HEK293 (cell line): ENCODE measurements at regions not wholly inside any gene's neighbourhood (a gene's known extent, or its start where the extent isn't known, plus 50 kb on each side); places are given as distances from the start of the nearest gene placed in this dataset.

Experiments used
- CTCF ChIA-PET: fragments of 350-600 bp; formaldehyde crosslinking; extraction: SDS; loops from one replicate; lab custom pipeline; 2021; ENCODE audit warnings: antibody characterized with exemption; lab: Yijun Ruan, JAX
- POLR2A ChIA-PET: fragments of 300-600 bp; formaldehyde crosslinking; extraction: SDS; loops from one replicate; lab custom pipeline; 2020; ENCODE audit warnings: antibody characterized with exemption, inconsistent platforms; lab: Yijun Ruan, JAX
- H3K27ac ChIP-seq: fragments of 200-500 bp; sonication (Bioruptor generic); 2 replicates; pipeline ENCODE4 v1.5.1; 2014; ENCODE audit warnings: low read depth, low read length, control low read depth, inconsistent platforms; ENCODE audit errors: extremely low read depth
- H3K36me3 ChIP-seq, 2 experiments: fragments of 200-500 bp in 1 of 2; sonication (Bioruptor generic) in 1 of 2; 1 replicate in 1 of 2; 2 replicates in 1 of 2; pipeline ENCODE4 v1.5.1; 2014 to 2017; ENCODE audit warnings: inconsistent platforms in 2 of 2, low read length in 2 of 2; ENCODE audit not compliant: control insufficient read depth in 2 of 2, insufficient read depth in 1 of 2
- H3K4me1 ChIP-seq: fragments of 200-500 bp; sonication (Bioruptor generic); 2 replicates; pipeline ENCODE4 v1.5.1; 2014; ENCODE audit warnings: mild to moderate bottlenecking, low read length, inconsistent platforms; ENCODE audit not compliant: control insufficient read depth, insufficient read depth
- H3K4me3 ChIP-seq: 2 replicates; pipeline ENCODE4 v1.5.1; 2011; ENCODE audit warnings: low read depth, mild to moderate bottlenecking, control low read depth, low read length, moderate library complexity
- H3K9me3 ChIP-seq: fragments of 200-500 bp; sonication (Bioruptor generic); 2 replicates; pipeline ENCODE4 v1.5.1; 2014; ENCODE audit warnings: low read depth, low read length, inconsistent platforms; ENCODE audit not compliant: control insufficient read depth, insufficient read depth
- ATF2 ChIP-seq: fragments of 450-650 bp; formaldehyde crosslinking; IDR thresholded peaks from 2 replicates; pipeline ENCODE4 v1.5.1; 2016; ENCODE audit warnings: missing biosample characterization, missing genetic modification characterization, low read depth
- CTCF ChIP-seq: fragments of 450-650 bp; formaldehyde crosslinking; IDR thresholded peaks from 2 replicates; pipeline ENCODE4 v1.5.1; 2016; ENCODE audit warnings: missing biosample characterization, missing genetic modification characterization
- GLIS2 ChIP-seq: fragments of 450-650 bp; formaldehyde crosslinking; IDR thresholded peaks from 2 replicates; pipeline ENCODE4 v1.5.1; 2016; ENCODE audit warnings: missing biosample characterization, missing genetic modification characterization
- KLF16 ChIP-seq: fragments of 450-650 bp; formaldehyde crosslinking; IDR thresholded peaks from 2 replicates; pipeline ENCODE4 v1.5.1; 2017; ENCODE audit warnings: missing biosample characterization, missing genetic modification characterization
- MYNN ChIP-seq: fragments of 450-650 bp; formaldehyde crosslinking; IDR thresholded peaks from 2 replicates; pipeline ENCODE4 v1.5.1; 2016; ENCODE audit warnings: missing biosample characterization, missing genetic modification characterization, borderline replicate concordance
- SALL2 ChIP-seq: fragments of 450-650 bp; formaldehyde crosslinking; IDR thresholded peaks from 2 replicates; pipeline ENCODE4 v1.5.0; 2017; ENCODE audit warnings: missing biosample characterization, mild to moderate bottlenecking, missing genetic modification characterization, borderline replicate concordance
- SCRT2 ChIP-seq: fragments of 450-650 bp; formaldehyde crosslinking; IDR thresholded peaks from 2 replicates; pipeline ENCODE4 v1.5.1; 2016; ENCODE audit warnings: missing biosample characterization, missing genetic modification characterization
- SP3 ChIP-seq: fragments of 450-650 bp; formaldehyde crosslinking; IDR thresholded peaks from 2 replicates; pipeline ENCODE4 v1.5.1; 2016; ENCODE audit warnings: missing biosample characterization, missing genetic modification characterization
- ZBTB1 ChIP-seq: fragments of 450-650 bp; formaldehyde crosslinking; IDR thresholded peaks from 2 replicates; pipeline ENCODE4 v1.5.1; 2016; ENCODE audit warnings: missing biosample characterization, missing genetic modification characterization
- ZIC2 ChIP-seq: fragments of 450-650 bp; formaldehyde crosslinking; IDR thresholded peaks from 2 replicates; pipeline ENCODE4 v1.5.1; 2016; ENCODE audit warnings: missing biosample characterization, missing genetic modification characterization
- ZNF211 ChIP-seq: fragments of 450-650 bp; formaldehyde crosslinking; IDR thresholded peaks from 2 replicates; pipeline ENCODE4 v1.5.1; 2016; ENCODE audit warnings: low read depth, missing biosample characterization, missing genetic modification characterization
- ZNF24 ChIP-seq: fragments of 450-650 bp; formaldehyde crosslinking; IDR thresholded peaks from 2 replicates; pipeline ENCODE4 v1.5.1; 2016; ENCODE audit warnings: missing biosample characterization, missing genetic modification characterization
- ZNF292 ChIP-seq: fragments of 450-650 bp; formaldehyde crosslinking; IDR thresholded peaks from 2 replicates; pipeline ENCODE4 v1.5.1; 2016; ENCODE audit warnings: low read depth, missing biosample characterization, missing genetic modification characterization, borderline replicate concordance
- ZNF423 ChIP-seq: fragments of 450-650 bp; formaldehyde crosslinking; IDR thresholded peaks from 2 replicates; pipeline ENCODE4 v1.5.1; 2016; ENCODE audit warnings: missing biosample characterization, missing genetic modification characterization
- ZNF621 ChIP-seq: fragments of 450-650 bp; formaldehyde crosslinking; IDR thresholded peaks from 2 replicates; pipeline ENCODE4 v1.5.1; 2017; ENCODE audit warnings: missing biosample characterization, missing genetic modification characterization
- ZNF623 ChIP-seq: fragments of 450-650 bp; formaldehyde crosslinking; IDR thresholded peaks from 2 replicates; pipeline ENCODE4 v1.5.1; 2016; ENCODE audit warnings: missing biosample characterization, missing genetic modification characterization
- ZNF624 ChIP-seq: fragments of 450-650 bp; formaldehyde crosslinking; IDR thresholded peaks from 2 replicates; pipeline ENCODE4 v1.5.1; 2017; ENCODE audit warnings: missing biosample characterization, missing genetic modification characterization
- ZNF677 ChIP-seq: fragments of 450-650 bp; IDR thresholded peaks from 2 replicates; pipeline ENCODE4 v1.5.0; 2018; ENCODE audit warnings: missing biosample characterization, mild to moderate bottlenecking, missing genetic modification characterization, moderate library complexity

- Histone ChIP-seq H3K9me3 (no peaks in the 10 kb centered on the region), H3K36me3 (no peaks in the 10 kb centered on the region), H3K4me1 (no peaks in the 10 kb centered on the region), H3K27ac (no peak overlapping the region), H3K4me3 (no peak overlapping the region)
- ChIA-PET CTCF (no interaction called here), POLR2A (no interaction called here)
- TF ChIP-seq MYNN (tag by site-specific recombination) = no peak
- no peak for TF ChIP-seq ZNF211 (tag by site-specific recombination)
- TF ChIP-seq ZNF623 (tag by site-specific recombination) = no peak
- no peak for TF ChIP-seq KLF16 (tag by site-specific recombination)
- no peak for TF ChIP-seq ZNF624 (tag by site-specific recombination)
- TF ChIP-seq ZNF423 (tag by site-specific recombination) = no peak
- TF ChIP-seq GLIS2 = no peak
- no peak for TF ChIP-seq ZNF292 (tag by site-specific recombination)
- no peak for TF ChIP-seq SALL2 (tag by site-specific recombination)
- no peak for TF ChIP-seq SP3 (tag by site-specific recombination)
- no peak for TF ChIP-seq ZNF621 (tag by site-specific recombination)
- no peak for TF ChIP-seq ZBTB1
- TF ChIP-seq SCRT2 (tag by site-specific recombination) = no peak
- no peak for TF ChIP-seq ATF2
- TF ChIP-seq ZIC2 (tag by site-specific recombination) = no peak
- no peak for TF ChIP-seq ZNF24 (tag by site-specific recombination)
- no peak for TF ChIP-seq ZNF677 (tag by site-specific recombination)
- no peak for TF ChIP-seq CTCF (tag by site-specific recombination)
Measured at GRCh38 chr3:107325446-107325845, 51.8 kb upstream of the CCDC54 start.
